Suprapubic skin (tissue), 4 donors: ENCODE measurements at regions not wholly inside any gene's neighbourhood (a gene's known extent, or its start where the extent isn't known, plus 50 kb on each side); places are given as distances from the start of the nearest gene placed in this dataset.

Experiments used
- EP300 ChIP-seq: sonication (generic); formaldehyde crosslinking; IDR thresholded peaks from one replicate; pipeline ENCODE4 v1.6.1; 2017; ENCODE audit warnings: antibody characterized with exemption
- POLR2A ChIP-seq, 2 donors: fragments of 450-650 bp; IDR thresholded peaks; one replicate each; pipeline ENCODE4 v1.6.1; 2017; ENCODE audit warnings: antibody characterized with exemption in 2 of 2, mild to moderate bottlenecking in 2 of 2, moderate library complexity in 2 of 2
- POLR2AphosphoS5 ChIP-seq, 3 donors: sonication (generic); formaldehyde crosslinking; IDR thresholded peaks; one replicate each; pipeline ENCODE4 v1.6.1; 2017; ENCODE audit warnings: antibody characterized with exemption in 3 of 3
- TF ChIP-seq, protein P1 (sequence below), 2 donors: fragments of 200-600 bp in 1 of 2; fragments of 450-650 bp in 1 of 2; sonication (generic) in 1 of 2; IDR thresholded peaks; one replicate each; pipeline ENCODE4 v1.5.1; 2016 to 2019; ENCODE audit warnings: antibody characterized with exemption in 2 of 2, mild to moderate bottlenecking in 1 of 2, moderate library complexity in 1 of 2

DNA sequence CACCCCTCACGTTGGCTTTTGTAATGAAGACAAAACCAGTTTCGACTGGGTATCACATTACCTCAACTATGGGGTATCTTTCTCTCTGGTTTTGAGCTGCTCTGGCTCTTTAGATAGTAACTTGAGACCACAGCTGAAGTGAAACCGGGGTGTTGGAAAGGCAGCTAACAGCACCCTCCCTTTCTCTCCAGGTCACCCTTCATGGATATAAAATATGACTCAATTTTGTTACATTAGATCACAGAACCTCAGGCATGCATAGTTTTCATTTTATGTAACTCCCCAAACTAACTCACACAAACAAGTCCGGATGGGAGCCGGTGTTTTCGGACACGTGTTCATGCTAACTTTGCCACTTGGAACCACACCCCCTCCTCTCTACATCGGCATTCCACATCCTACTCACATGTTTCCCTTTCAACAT is 90.7 kb downstream of the NR2F2 start:
- no peak for TF ChIP-seq POLR2AphosphoS5 (IDR thresholded peaks at IDR 0.05)
- TF ChIP-seq, protein P1, sequence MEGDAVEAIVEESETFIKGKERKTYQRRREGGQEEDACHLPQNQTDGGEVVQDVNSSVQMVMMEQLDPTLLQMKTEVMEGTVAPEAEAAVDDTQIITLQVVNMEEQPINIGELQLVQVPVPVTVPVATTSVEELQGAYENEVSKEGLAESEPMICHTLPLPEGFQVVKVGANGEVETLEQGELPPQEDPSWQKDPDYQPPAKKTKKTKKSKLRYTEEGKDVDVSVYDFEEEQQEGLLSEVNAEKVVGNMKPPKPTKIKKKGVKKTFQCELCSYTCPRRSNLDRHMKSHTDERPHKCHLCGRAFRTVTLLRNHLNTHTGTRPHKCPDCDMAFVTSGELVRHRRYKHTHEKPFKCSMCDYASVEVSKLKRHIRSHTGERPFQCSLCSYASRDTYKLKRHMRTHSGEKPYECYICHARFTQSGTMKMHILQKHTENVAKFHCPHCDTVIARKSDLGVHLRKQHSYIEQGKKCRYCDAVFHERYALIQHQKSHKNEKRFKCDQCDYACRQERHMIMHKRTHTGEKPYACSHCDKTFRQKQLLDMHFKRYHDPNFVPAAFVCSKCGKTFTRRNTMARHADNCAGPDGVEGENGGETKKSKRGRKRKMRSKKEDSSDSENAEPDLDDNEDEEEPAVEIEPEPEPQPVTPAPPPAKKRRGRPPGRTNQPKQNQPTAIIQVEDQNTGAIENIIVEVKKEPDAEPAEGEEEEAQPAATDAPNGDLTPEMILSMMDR (IDR thresholded peaks at IDR 0.05) = no peak
- no peak for TF ChIP-seq POLR2A (IDR thresholded peaks at IDR 0.05)
- no peak for TF ChIP-seq EP300
